Keratinocyte (primary cell): ENCODE measurements at regions not wholly inside any gene's neighbourhood (a gene's known extent, or its start where the extent isn't known, plus 50 kb on each side); places are given as distances from the start of the nearest gene placed in this dataset.

Experiments used
- DNase-seq: peaks from one replicate; pipeline ENCODE4 v3.0.0-alpha.2; 2011; ENCODE audit warnings: low read depth, missing footprints, low spot score
- FAIRE-seq: peaks from 2 replicates; lab custom pipeline; 2011; peaks lifted over from hg19 to GRCh38; lab: Jason Lieb, UNC
- H2AFZ ChIP-seq: 2 replicates; pipeline ENCODE4 v1.6.0; 2012; ENCODE audit warnings: low read length, control low read depth, inconsistent platforms; ENCODE audit not compliant: control insufficient read depth
- H3K27ac ChIP-seq: 2 replicates; pipeline ENCODE4 v1.5.1; 2011; ENCODE audit warnings: low read length; ENCODE audit not compliant: control insufficient read depth, insufficient read depth
- H3K27me3 ChIP-seq: 3 replicates; pipeline ENCODE4 v1.6.0; 2011; ENCODE audit warnings: low read length; ENCODE audit not compliant: control insufficient read depth, insufficient read depth; ENCODE audit errors: extremely low read depth
- H3K36me3 ChIP-seq, 2 experiments: 2 replicates in 1 of 2; 3 replicates in 1 of 2; pipeline ENCODE4 v1.5.1; 2011; ENCODE audit warnings: low read length in 2 of 2, mild to moderate bottlenecking in 1 of 2; ENCODE audit not compliant: control insufficient read depth in 2 of 2, insufficient read depth in 2 of 2; ENCODE audit errors: extremely low read depth in 1 of 2
- H3K4me1 ChIP-seq: 3 replicates; pipeline ENCODE4 v1.5.1; 2011; ENCODE audit warnings: low read length; ENCODE audit not compliant: control insufficient read depth, insufficient read depth; ENCODE audit errors: extremely low read depth
- H3K4me2 ChIP-seq: 3 replicates; pipeline ENCODE4 v1.6.0; 2011; ENCODE audit warnings: low read depth, low read length; ENCODE audit not compliant: control insufficient read depth, insufficient read depth; ENCODE audit errors: extremely low read depth
- H3K4me3 ChIP-seq, 3 experiments: fragments of 200-600 bp in 1 of 3; sonication (generic) in 1 of 3; 2 replicates in 2 of 3; 3 replicates in 1 of 3; pipeline ENCODE4 v1.5.1; 2011 to 2016; ENCODE audit warnings: low read length in 3 of 3, mild to moderate bottlenecking in 3 of 3, control low read depth in 2 of 3, inconsistent platforms in 1 of 3, low read depth in 1 of 3, mixed read lengths in 1 of 3, mixed run types in 1 of 3, moderate library complexity in 1 of 3; ENCODE audit not compliant: control insufficient read depth in 2 of 3, insufficient read depth in 2 of 3; ENCODE audit errors: extremely low read depth in 1 of 3
- H3K79me2 ChIP-seq: 2 replicates; pipeline ENCODE4 v1.6.0; 2012; ENCODE audit warnings: low read length; ENCODE audit not compliant: control insufficient read depth, insufficient read depth
- H3K9ac ChIP-seq: 3 replicates; pipeline ENCODE4 v1.6.0; 2011; ENCODE audit warnings: low read length; ENCODE audit not compliant: control insufficient read depth, insufficient read depth; ENCODE audit errors: extremely low read depth
- H3K9me1 ChIP-seq: 3 replicates; pipeline ENCODE4 v1.6.0; 2011; ENCODE audit warnings: low read length; ENCODE audit not compliant: control insufficient read depth, insufficient read depth; ENCODE audit errors: extremely low read depth
- H3K9me3 ChIP-seq: 2 replicates; pipeline ENCODE4 v1.5.1; 2012; ENCODE audit warnings: low read depth, low read length; ENCODE audit not compliant: control insufficient read depth
- H4K20me1 ChIP-seq: 3 replicates; pipeline ENCODE4 v1.6.0; 2011; ENCODE audit warnings: low read length; ENCODE audit not compliant: control insufficient read depth, insufficient read depth; ENCODE audit errors: extremely low read depth
- EZH2 ChIP-seq: IDR thresholded peaks from one replicate; pipeline ENCODE4 v1.6.1; 2012; ENCODE audit warnings: inconsistent platforms, mild to moderate bottlenecking, low read length, moderate library complexity
- dilution Hi-C: fragments of 300-500 bp; cut with MboI; formaldehyde crosslinking; loops from one replicate; pipeline ENCODE4 v1.7.0; 2020; ENCODE audit warnings: low sequenced_read_pairs; ENCODE audit not compliant: extremely low pct_ligation_motif_present
- TF ChIP-seq, protein P1 (sequence below), 3 experiments: IDR thresholded peaks in 1 of 3; conservative IDR thresholded peaks in 1 of 3; optimal IDR thresholded peaks in 1 of 3; 2 replicates in 2 of 3; 3 replicates in 1 of 3; pipeline versions ENCODE3 to v1.5.1; 2011; ENCODE audit warnings: low read length in 3 of 3, mild to moderate bottlenecking in 3 of 3, moderate library complexity in 2 of 3, control low read depth in 1 of 3, inconsistent platforms in 1 of 3; ENCODE audit not compliant: insufficient read depth in 2 of 3; ENCODE audit errors: extremely low read depth in 1 of 3

DNA sequence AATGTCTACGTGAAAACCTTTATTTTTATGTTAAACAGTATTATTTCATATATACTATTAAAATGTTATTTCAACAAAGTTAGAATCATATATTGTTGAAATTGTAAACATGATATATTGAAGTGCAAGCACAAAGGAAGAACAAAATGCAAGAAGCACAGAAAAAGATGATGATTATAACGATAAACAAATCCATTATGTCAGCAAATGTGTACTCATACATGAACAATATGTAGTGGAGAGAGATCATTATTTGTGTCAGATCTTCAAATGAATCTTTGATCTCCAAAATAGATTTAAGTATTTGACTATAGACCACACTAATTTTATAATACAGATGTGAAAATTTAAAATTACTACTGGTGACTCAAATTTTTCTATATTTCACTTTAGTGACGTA is 1104.4 kb upstream of the CRIM1 start:
- TF ChIP-seq, protein P1, sequence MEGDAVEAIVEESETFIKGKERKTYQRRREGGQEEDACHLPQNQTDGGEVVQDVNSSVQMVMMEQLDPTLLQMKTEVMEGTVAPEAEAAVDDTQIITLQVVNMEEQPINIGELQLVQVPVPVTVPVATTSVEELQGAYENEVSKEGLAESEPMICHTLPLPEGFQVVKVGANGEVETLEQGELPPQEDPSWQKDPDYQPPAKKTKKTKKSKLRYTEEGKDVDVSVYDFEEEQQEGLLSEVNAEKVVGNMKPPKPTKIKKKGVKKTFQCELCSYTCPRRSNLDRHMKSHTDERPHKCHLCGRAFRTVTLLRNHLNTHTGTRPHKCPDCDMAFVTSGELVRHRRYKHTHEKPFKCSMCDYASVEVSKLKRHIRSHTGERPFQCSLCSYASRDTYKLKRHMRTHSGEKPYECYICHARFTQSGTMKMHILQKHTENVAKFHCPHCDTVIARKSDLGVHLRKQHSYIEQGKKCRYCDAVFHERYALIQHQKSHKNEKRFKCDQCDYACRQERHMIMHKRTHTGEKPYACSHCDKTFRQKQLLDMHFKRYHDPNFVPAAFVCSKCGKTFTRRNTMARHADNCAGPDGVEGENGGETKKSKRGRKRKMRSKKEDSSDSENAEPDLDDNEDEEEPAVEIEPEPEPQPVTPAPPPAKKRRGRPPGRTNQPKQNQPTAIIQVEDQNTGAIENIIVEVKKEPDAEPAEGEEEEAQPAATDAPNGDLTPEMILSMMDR (optimal IDR thresholded peaks at IDR 0.05 in 1 of 3, IDR thresholded peaks at IDR 0.05 in 1 of 3, conservative IDR thresholded peaks at IDR 0.05 in 1 of 3; ENCODE audit: extremely low read depth in 1 of 3, insufficient read depth in 2 of 3, low read length in 3 of 3): no peak
- TF ChIP-seq EZH2: no peak
- H4K20me1 ChIP-seq: no peaks in the 10 kb centered on the region
- no peaks in the 10 kb centered on the region for H3K9me3 ChIP-seq
- no peaks in the 10 kb centered on the region for H3K36me3 ChIP-seq
- FAIRE-seq: no peak
- no peak for DNase-seq
- H3K4me3 ChIP-seq: no peak overlapping the region
- no peak overlapping the region for H3K4me2 ChIP-seq
- dilution Hi-C loops: no loop called here
- no peaks in the 10 kb centered on the region for H3K27me3 ChIP-seq
- no peaks in the 10 kb centered on the region for H3K79me2 ChIP-seq
- no peaks in the 10 kb centered on the region for H3K4me1 ChIP-seq
- no peak overlapping the region for H3K27ac ChIP-seq
- H3K9ac ChIP-seq: no peak overlapping the region
- H3K9me1 ChIP-seq: no peaks in the 10 kb centered on the region
- no peak overlapping the region for H2AFZ ChIP-seq

DNA sequence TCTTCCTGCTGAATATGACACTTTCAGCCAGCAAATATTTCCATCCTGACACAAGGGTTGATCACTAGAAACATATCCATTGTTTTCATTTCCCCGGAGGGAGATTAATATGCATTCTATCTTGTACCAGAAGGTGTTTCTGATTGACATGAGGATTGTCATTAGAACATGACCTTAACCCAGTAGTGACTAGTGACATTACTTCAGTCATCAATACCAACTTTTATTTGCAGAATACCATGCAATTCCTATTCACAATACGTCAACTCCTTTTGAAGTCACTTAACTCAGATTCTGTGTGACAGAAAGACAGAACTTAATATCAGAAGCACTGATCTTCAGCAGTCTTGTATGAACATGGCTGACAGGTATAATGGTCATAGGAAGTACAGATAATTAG is 1108.9 kb upstream of the CRIM1 start:
- no peak for FAIRE-seq
- Histone ChIP-seq H3K27ac (no peak overlapping the region), H4K20me1 (no peaks in the 10 kb centered on the region), H3K27me3 (no peaks in the 10 kb centered on the region), H3K9ac (no peak overlapping the region), H2AFZ (no peak overlapping the region), H3K9me1 (no peaks in the 10 kb centered on the region), H3K9me3 (no peaks in the 10 kb centered on the region), H3K4me3 (no peak overlapping the region), H3K79me2 (no peaks in the 10 kb centered on the region), H3K4me2 (no peak overlapping the region), H3K4me1 (no peaks in the 10 kb centered on the region), H3K36me3 (no peaks in the 10 kb centered on the region)
- TF ChIP-seq EZH2: no peak
- TF ChIP-seq, protein P1 (optimal IDR thresholded peaks at IDR 0.05 in 1 of 3, IDR thresholded peaks at IDR 0.05 in 1 of 3, conservative IDR thresholded peaks at IDR 0.05 in 1 of 3; ENCODE audit: extremely low read depth in 1 of 3, insufficient read depth in 2 of 3, low read length in 3 of 3): no peak
- dilution Hi-C loops: no loop called here
- no peak for DNase-seq
